HG03103 (cell line): ENCODE measurements at regions not wholly inside any gene's neighbourhood (a gene's known extent, or its start where the extent isn't known, plus 50 kb on each side); places are given as distances from the start of the nearest gene placed in this dataset.

Experiments used
- ATAC-seq: cut with Tn5 transposase; IDR thresholded peaks from one replicate; pipeline ENCODE4 v1.9.1; 2021; ENCODE audit warnings: low read depth; ENCODE audit not compliant: unreplicated experiment

- ATAC-seq = no peak
Measured at GRCh38 chrX:76228499-76228898, 55.6 kb downstream of the PBDC1 start.

GRCh38 chrX:76248901-76249300, 76.0 kb downstream of the PBDC1 start:
- no peak for ATAC-seq

- ATAC-seq = peak; percentile 94
Measured at GRCh38 chrX:76253432-76253831, 80.6 kb downstream of the PBDC1 start.

GRCh38 chrX:76279007-76279406, 106.1 kb downstream of the PBDC1 start:
- no peak for ATAC-seq
